OCI-LY1 (cell line): ENCODE measurements at regions not wholly inside any gene's neighbourhood (a gene's known extent, or its start where the extent isn't known, plus 50 kb on each side); places are given as distances from the start of the nearest gene placed in this dataset.

Source experiments
- H2AFZ ChIP-seq: fragments of 200-600 bp; sonication (generic), shearing (Covaris generic); 2 replicates; pipeline ENCODE4 v1.6.0; 2014; ENCODE audit warnings: antibody characterized with exemption, mild to moderate bottlenecking, low read length
- H3F3A ChIP-seq: fragments of 200-600 bp; sonication (generic), shearing (Covaris generic); 2 replicates; pipeline ENCODE4 v1.6.0; 2014; ENCODE audit warnings: mild to moderate bottlenecking, antibody characterized with exemption, low read length, moderate library complexity; ENCODE audit not compliant: insufficient read depth
- H3K27ac ChIP-seq: fragments of 200-600 bp; sonication (generic); 2 replicates; pipeline ENCODE4 v1.5.1; 2014; ENCODE audit warnings: low read length, mixed run types, mild to moderate bottlenecking, low read depth; ENCODE audit not compliant: poor library complexity, severe bottlenecking
- H3K27me3 ChIP-seq: fragments of 200-600 bp; sonication (generic); 2 replicates; pipeline ENCODE4 v1.6.0; 2014; ENCODE audit warnings: antibody characterized with exemption, mild to moderate bottlenecking, low read length, moderate library complexity; ENCODE audit not compliant: insufficient read depth
- H3K36me3 ChIP-seq: fragments of 200-600 bp; sonication (generic); 2 replicates; pipeline ENCODE4 v1.6.1; 2014; ENCODE audit warnings: mild to moderate bottlenecking, antibody characterized with exemption, low read length, moderate library complexity, mixed read lengths; ENCODE audit not compliant: insufficient read depth
- H3K4me1 ChIP-seq: fragments of 200-600 bp; sonication (generic); 2 replicates; pipeline ENCODE4 v1.5.1; 2014; ENCODE audit warnings: mild to moderate bottlenecking, low read length, moderate library complexity; ENCODE audit not compliant: insufficient read depth, severe bottlenecking
- H3K4me2 ChIP-seq: fragments of 200-600 bp; sonication (generic), shearing (Covaris generic); 2 replicates; pipeline ENCODE4 v1.6.1; 2014; ENCODE audit warnings: low read length
- H3K4me3 ChIP-seq: fragments of 200-600 bp; sonication (generic); 2 replicates; pipeline ENCODE4 v1.5.1; 2014; ENCODE audit warnings: low read length, low read depth, mild to moderate bottlenecking, mixed read lengths; ENCODE audit not compliant: poor library complexity, severe bottlenecking
- H3K79me2 ChIP-seq: fragments of 200-600 bp; shearing (Covaris generic); 2 replicates; pipeline ENCODE4 v1.6.1; 2016; ENCODE audit warnings: mixed run types, low read length, mixed read lengths; ENCODE audit not compliant: insufficient read depth
- H3K9ac ChIP-seq: fragments of 200-600 bp; sonication (generic), shearing (Covaris generic); 2 replicates; pipeline ENCODE4 v1.6.1; 2014; ENCODE audit warnings: mild to moderate bottlenecking, low read length, mixed read lengths
- H3K9me2 ChIP-seq: fragments of 200-600 bp; sonication (generic), shearing (Covaris generic); 2 replicates; pipeline ENCODE4 v1.6.1; 2014; ENCODE audit warnings: low read depth, mild to moderate bottlenecking, low read length, mixed read lengths
- H3K9me3 ChIP-seq: fragments of 200-600 bp; shearing (Covaris generic); 2 replicates; pipeline ENCODE4 v1.6.1; 2014; ENCODE audit warnings: low read length, mixed read lengths
- H4K20me1 ChIP-seq: fragments of 200-600 bp; sonication (generic), shearing (Covaris generic); 2 replicates; pipeline ENCODE4 v1.6.0; 2016; ENCODE audit warnings: mild to moderate bottlenecking, low read length; ENCODE audit not compliant: insufficient read depth
- EZH2 ChIP-seq: fragments of 200-600 bp; sonication (generic), shearing (Covaris generic); IDR thresholded peaks from 2 replicates; pipeline ENCODE4 v1.8.0; 2017; ENCODE audit warnings: borderline replicate concordance, mixed run types, mild to moderate bottlenecking, antibody characterized with exemption, low read length, moderate library complexity, mixed read lengths
- TF ChIP-seq, protein P1 (sequence below): fragments of 200-600 bp; sonication (generic), shearing (Covaris generic); IDR thresholded peaks from 2 replicates; pipeline ENCODE4 v1.5.1; 2017; ENCODE audit warnings: mild to moderate bottlenecking, antibody characterized with exemption, low read length, moderate library complexity, mixed read lengths

DNA sequence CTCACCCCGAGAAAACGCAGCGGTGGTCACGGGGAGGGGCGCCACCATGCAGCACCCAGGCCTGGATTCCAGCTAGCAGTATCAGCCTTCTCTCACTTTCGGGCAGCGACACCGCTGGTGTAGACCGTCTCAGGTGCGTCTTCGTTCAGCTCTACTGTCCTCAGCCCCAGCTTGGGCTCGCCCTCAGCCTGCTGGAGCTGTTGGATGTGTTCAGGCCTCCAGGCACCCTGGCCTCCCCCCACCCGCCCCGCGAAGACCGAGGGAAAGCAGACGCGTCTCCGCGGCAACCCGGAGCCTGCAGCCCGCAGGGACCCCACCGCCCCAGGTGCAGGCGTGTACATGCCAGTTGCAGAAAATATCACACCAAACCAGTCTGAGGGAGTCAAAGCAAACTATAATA lies 60.8 kb upstream of the CARMIL1 start:
- no peak overlapping the region for H3K27ac ChIP-seq
- no peaks in the 10 kb centered on the region for H3K27me3 ChIP-seq
- TF ChIP-seq, protein P1, sequence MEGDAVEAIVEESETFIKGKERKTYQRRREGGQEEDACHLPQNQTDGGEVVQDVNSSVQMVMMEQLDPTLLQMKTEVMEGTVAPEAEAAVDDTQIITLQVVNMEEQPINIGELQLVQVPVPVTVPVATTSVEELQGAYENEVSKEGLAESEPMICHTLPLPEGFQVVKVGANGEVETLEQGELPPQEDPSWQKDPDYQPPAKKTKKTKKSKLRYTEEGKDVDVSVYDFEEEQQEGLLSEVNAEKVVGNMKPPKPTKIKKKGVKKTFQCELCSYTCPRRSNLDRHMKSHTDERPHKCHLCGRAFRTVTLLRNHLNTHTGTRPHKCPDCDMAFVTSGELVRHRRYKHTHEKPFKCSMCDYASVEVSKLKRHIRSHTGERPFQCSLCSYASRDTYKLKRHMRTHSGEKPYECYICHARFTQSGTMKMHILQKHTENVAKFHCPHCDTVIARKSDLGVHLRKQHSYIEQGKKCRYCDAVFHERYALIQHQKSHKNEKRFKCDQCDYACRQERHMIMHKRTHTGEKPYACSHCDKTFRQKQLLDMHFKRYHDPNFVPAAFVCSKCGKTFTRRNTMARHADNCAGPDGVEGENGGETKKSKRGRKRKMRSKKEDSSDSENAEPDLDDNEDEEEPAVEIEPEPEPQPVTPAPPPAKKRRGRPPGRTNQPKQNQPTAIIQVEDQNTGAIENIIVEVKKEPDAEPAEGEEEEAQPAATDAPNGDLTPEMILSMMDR, result no peak
- no peak for TF ChIP-seq EZH2
- no peak overlapping the region for H2AFZ ChIP-seq
- H3K9ac ChIP-seq, result no peak overlapping the region
- no peak overlapping the region for H3K4me2 ChIP-seq
- no peak overlapping the region for H3K4me3 ChIP-seq
- H3K9me3 ChIP-seq, result no peaks in the 10 kb centered on the region
- no peaks in the 10 kb centered on the region for H3K4me1 ChIP-seq
- H3K9me2 ChIP-seq, result no peaks in the 10 kb centered on the region
- no peaks in the 10 kb centered on the region; the same call in 1 of the 2 replicates for H3F3A ChIP-seq
- no peaks in the 10 kb centered on the region for H4K20me1 ChIP-seq
- no peaks in the 10 kb centered on the region for H3K36me3 ChIP-seq
- no peaks in the 10 kb centered on the region for H3K79me2 ChIP-seq

DNA sequence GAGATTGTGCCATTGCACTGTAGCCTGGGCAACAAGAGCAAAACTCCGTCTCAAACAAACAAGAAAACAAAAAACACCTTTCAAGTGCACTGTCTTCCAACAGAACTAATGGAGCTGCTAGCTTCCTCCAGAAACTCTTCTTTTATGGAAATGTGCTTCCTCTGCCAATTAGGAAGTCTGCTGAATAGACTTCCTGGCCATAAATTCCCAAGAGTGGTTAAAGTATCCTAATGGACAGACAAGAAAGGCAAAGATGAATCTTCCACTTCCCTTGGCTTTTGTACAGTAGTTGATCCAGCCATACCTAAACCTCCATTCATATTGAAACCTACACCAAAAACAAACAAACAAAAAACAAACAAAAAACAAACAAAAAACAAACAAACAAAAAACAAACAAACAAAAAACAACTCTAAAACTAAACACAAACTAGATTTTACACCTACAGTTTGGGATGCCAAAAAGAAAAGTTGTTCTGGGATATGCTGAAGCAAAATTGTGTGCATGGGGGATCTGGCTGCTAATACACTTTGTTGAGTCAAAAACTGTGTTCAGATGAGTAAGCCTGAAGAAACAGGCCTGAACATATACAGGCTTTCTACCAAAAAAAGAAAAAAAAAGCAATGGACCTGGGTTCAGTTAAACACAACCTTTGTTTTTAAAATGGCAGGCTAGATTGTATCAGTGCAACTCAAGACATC lies 59.8 kb upstream of the CARMIL1 start:
- no peaks in the 10 kb centered on the region for H3K4me1 ChIP-seq

DNA sequence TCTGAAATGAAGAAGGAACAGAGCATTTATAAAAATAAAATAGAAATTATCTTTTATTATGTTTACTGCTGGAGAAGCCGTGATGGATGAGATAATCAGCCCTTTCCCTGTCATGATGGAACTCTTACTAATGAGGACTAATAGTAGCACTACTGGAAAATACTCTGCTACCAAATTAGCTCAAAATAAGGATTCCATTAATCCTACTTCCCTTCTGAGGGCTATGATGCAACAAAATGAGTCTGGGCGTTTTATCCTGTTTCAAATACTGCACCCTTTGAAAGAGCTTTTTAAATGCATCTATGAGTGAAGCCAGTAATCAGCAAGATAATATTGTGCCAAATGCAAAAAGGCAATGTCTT lies 59.3 kb upstream of the CARMIL1 start:
- no peak for TF ChIP-seq EZH2
- TF ChIP-seq, protein P1, result no peak
- H3K36me3 ChIP-seq, result no peaks in the 10 kb centered on the region

More for the DNA sequence above, 59.8 kb upstream of the CARMIL1 start:
- no peaks in the 10 kb centered on the region for H3K79me2 ChIP-seq
- no peak overlapping the region for H3K4me2 ChIP-seq
- no peaks in the 10 kb centered on the region for H3K9me2 ChIP-seq
- no peaks in the 10 kb centered on the region for H3K9me3 ChIP-seq
- no peaks in the 10 kb centered on the region for H3F3A ChIP-seq
- no peak overlapping the region for H2AFZ ChIP-seq
- no peaks in the 10 kb centered on the region for H4K20me1 ChIP-seq
- no peaks in the 10 kb centered on the region for H3K36me3 ChIP-seq
- H3K9ac ChIP-seq, result no peak overlapping the region
- no peak overlapping the region for H3K4me3 ChIP-seq
- no peaks in the 10 kb centered on the region for H3K27me3 ChIP-seq
- TF ChIP-seq, protein P1, result no peak
- TF ChIP-seq EZH2, result no peak
- H3K27ac ChIP-seq, result no peak overlapping the region

More for the DNA sequence above, 59.3 kb upstream of the CARMIL1 start:
- Histone ChIP-seq H2AFZ (no peak overlapping the region), H3K4me3 (no peak overlapping the region), H3F3A (no peaks in the 10 kb centered on the region), H3K9me3 (no peaks in the 10 kb centered on the region), H3K9ac (no peak overlapping the region), H3K4me2 (no peak overlapping the region), H3K9me2 (no peaks in the 10 kb centered on the region), H4K20me1 (no peaks in the 10 kb centered on the region), H3K4me1 (no peaks in the 10 kb centered on the region), H3K27ac (no peak overlapping the region), H3K79me2 (no peaks in the 10 kb centered on the region), H3K27me3 (no peaks in the 10 kb centered on the region)
